ENCODE measurements at regions not wholly inside any gene's neighbourhood (a gene's known extent, or its start where the extent isn't known, plus 50 kb on each side); places are given as distances from the start of the nearest gene placed in this dataset.

DNA sequence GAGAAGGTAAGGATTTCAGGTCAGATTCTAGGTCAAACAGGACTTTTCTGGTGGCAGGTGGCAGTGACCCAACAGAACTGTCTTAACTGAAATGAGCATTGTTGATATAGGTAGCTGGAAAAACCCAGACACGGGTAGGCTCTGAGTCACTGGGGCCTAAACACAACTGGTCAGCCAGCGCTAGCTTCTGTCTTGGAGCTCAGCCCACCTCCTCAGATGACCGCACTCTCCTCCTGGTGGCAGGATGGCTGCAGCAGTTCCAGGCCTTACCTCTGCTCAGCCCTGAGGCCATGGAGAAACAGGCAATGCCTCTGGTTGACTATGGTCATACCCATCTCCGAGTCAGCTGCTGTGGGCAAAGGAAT lies 61.1 kb upstream of the GATA2 start:
- TF ChIP-seq RAD21 (conservative IDR thresholded peaks at IDR 0.05): no peak
- no peak for TF ChIP-seq MXI1 (conservative IDR thresholded peaks at IDR 0.05; ENCODE audit: poor library complexity, severe bottlenecking)
- TF ChIP-seq EP300 (conservative IDR thresholded peaks at IDR 0.05; ENCODE audit: poor library complexity, severe bottlenecking): no peak
- TF ChIP-seq EZH2 (IDR thresholded peaks at IDR 0.05; ENCODE audit: borderline replicate concordance, insufficient read depth, low read length, poor library complexity, severe bottlenecking): no peak
- TF ChIP-seq SMC3 (conservative IDR thresholded peaks at IDR 0.05; ENCODE audit: poor library complexity): no peak
- TF ChIP-seq, protein P1, sequence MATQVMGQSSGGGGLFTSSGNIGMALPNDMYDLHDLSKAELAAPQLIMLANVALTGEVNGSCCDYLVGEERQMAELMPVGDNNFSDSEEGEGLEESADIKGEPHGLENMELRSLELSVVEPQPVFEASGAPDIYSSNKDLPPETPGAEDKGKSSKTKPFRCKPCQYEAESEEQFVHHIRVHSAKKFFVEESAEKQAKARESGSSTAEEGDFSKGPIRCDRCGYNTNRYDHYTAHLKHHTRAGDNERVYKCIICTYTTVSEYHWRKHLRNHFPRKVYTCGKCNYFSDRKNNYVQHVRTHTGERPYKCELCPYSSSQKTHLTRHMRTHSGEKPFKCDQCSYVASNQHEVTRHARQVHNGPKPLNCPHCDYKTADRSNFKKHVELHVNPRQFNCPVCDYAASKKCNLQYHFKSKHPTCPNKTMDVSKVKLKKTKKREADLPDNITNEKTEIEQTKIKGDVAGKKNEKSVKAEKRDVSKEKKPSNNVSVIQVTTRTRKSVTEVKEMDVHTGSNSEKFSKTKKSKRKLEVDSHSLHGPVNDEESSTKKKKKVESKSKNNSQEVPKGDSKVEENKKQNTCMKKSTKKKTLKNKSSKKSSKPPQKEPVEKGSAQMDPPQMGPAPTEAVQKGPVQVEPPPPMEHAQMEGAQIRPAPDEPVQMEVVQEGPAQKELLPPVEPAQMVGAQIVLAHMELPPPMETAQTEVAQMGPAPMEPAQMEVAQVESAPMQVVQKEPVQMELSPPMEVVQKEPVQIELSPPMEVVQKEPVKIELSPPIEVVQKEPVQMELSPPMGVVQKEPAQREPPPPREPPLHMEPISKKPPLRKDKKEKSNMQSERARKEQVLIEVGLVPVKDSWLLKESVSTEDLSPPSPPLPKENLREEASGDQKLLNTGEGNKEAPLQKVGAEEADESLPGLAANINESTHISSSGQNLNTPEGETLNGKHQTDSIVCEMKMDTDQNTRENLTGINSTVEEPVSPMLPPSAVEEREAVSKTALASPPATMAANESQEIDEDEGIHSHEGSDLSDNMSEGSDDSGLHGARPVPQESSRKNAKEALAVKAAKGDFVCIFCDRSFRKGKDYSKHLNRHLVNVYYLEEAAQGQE (IDR thresholded peaks at IDR 0.05; ENCODE audit: borderline replicate concordance): no peak
- TF ChIP-seq, protein P2, sequence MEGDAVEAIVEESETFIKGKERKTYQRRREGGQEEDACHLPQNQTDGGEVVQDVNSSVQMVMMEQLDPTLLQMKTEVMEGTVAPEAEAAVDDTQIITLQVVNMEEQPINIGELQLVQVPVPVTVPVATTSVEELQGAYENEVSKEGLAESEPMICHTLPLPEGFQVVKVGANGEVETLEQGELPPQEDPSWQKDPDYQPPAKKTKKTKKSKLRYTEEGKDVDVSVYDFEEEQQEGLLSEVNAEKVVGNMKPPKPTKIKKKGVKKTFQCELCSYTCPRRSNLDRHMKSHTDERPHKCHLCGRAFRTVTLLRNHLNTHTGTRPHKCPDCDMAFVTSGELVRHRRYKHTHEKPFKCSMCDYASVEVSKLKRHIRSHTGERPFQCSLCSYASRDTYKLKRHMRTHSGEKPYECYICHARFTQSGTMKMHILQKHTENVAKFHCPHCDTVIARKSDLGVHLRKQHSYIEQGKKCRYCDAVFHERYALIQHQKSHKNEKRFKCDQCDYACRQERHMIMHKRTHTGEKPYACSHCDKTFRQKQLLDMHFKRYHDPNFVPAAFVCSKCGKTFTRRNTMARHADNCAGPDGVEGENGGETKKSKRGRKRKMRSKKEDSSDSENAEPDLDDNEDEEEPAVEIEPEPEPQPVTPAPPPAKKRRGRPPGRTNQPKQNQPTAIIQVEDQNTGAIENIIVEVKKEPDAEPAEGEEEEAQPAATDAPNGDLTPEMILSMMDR (IDR thresholded peaks at IDR 0.05; ENCODE audit: poor library complexity, severe bottlenecking): no peak
- TF ChIP-seq TAF1 (IDR thresholded peaks at IDR 0.05; ENCODE audit: low read depth): no peak
- no peak for TF ChIP-seq POLR2AphosphoS5 (IDR thresholded peaks at IDR 0.05)
- H3K4me2 ChIP-seq (ENCODE audit: low read length): no peak overlapping the region

DNA sequence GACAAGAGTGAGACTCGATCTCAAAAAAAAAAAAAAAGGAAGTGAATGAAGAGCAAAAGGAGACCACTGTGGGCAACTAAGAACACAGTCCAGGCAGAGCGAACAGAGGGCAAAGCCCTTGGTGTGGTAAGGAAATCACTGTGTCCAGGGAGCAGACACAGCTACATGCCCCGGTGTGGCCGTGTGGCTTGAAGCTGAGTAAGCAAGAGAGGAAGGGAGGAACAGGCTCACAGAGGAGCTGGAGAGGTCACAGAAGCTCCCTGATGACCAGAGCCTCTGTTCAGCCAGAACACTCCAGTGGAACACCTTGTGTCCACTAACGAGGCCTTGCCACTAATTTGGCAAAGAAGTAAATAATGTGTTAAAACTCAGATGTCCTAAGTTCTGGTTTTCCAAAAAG lies 60.6 kb upstream of the GATA2 start:
- H3K79me2 ChIP-seq (replicated peaks; ENCODE audit: insufficient read depth, low read length): no peaks in the 10 kb centered on the region

More for the DNA sequence above, 61.1 kb upstream of the GATA2 start:
- no peaks in the 10 kb centered on the region for H3K9me3 ChIP-seq (ENCODE audit: low read length)
- no peaks in the 10 kb centered on the region for H3K79me2 ChIP-seq (replicated peaks; ENCODE audit: insufficient read depth, low read length)
- no peaks in the 10 kb centered on the region for H3K36me3 ChIP-seq (ENCODE audit: insufficient read depth, low read length)
- no peak overlapping the region for H3K4me3 ChIP-seq (ENCODE audit: low read length)
- H3K9me2 ChIP-seq (ENCODE audit: insufficient read depth, low read length): no peaks in the 10 kb centered on the region
- H4K20me1 ChIP-seq (ENCODE audit: insufficient read depth): no peaks in the 10 kb centered on the region
- no peak overlapping the region for H2AFZ ChIP-seq (ENCODE audit: low read depth, low read length)
- no peak overlapping the region for H3K27ac ChIP-seq (ENCODE audit: low read length)
- peaks cover 8% of the 10 kb centered on the region for H3K27me3 ChIP-seq (ENCODE audit: insufficient read depth, low read depth, low read length)
- H3K9ac ChIP-seq (ENCODE audit: low read length): no peak overlapping the region
- no peaks in the 10 kb centered on the region for H3F3A ChIP-seq (ENCODE audit: insufficient read depth, low read length, poor library complexity, severe bottlenecking)

More for the DNA sequence above, 60.6 kb upstream of the GATA2 start:
- Histone ChIP-seq H3K27ac (ENCODE audit: low read length) (no peak overlapping the region), H3K9me2 (ENCODE audit: insufficient read depth, low read length) (no peaks in the 10 kb centered on the region), H3K9ac (ENCODE audit: low read length) (no peak overlapping the region), H3K36me3 (ENCODE audit: insufficient read depth, low read length) (no peaks in the 10 kb centered on the region), H3K4me3 (ENCODE audit: low read length) (no peak overlapping the region), H2AFZ (ENCODE audit: low read depth, low read length) (no peak overlapping the region), H3K27me3 (ENCODE audit: insufficient read depth, low read depth, low read length) (peaks cover 8% of the 10 kb centered on the region), H3F3A (ENCODE audit: insufficient read depth, low read length, poor library complexity, severe bottlenecking) (no peaks in the 10 kb centered on the region), H4K20me1 (ENCODE audit: insufficient read depth) (no peaks in the 10 kb centered on the region), H3K9me3 (ENCODE audit: low read length) (no peaks in the 10 kb centered on the region), H3K4me2 (ENCODE audit: low read length) (no peak overlapping the region)
- TF ChIP-seq, protein P2 (IDR thresholded peaks at IDR 0.05; ENCODE audit: poor library complexity, severe bottlenecking): no peak
- no peak for TF ChIP-seq MXI1 (conservative IDR thresholded peaks at IDR 0.05; ENCODE audit: poor library complexity, severe bottlenecking)
- no peak for TF ChIP-seq EZH2 (IDR thresholded peaks at IDR 0.05; ENCODE audit: borderline replicate concordance, insufficient read depth, low read length, poor library complexity, severe bottlenecking)
- TF ChIP-seq SMC3 (conservative IDR thresholded peaks at IDR 0.05; ENCODE audit: poor library complexity): no peak
- no peak for TF ChIP-seq POLR2AphosphoS5 (IDR thresholded peaks at IDR 0.05)
- TF ChIP-seq TAF1 (IDR thresholded peaks at IDR 0.05; ENCODE audit: low read depth): no peak
- no peak for TF ChIP-seq EP300 (conservative IDR thresholded peaks at IDR 0.05; ENCODE audit: poor library complexity, severe bottlenecking)
- TF ChIP-seq RAD21 (conservative IDR thresholded peaks at IDR 0.05): no peak
